ENCODE measurements at regions not wholly inside any gene's neighbourhood (a gene's known extent, or its start where the extent isn't known, plus 50 kb on each side); places are given as distances from the start of the nearest gene placed in this dataset.
"Not testable (repeated sequence)": the region's sequence is repeated elsewhere in the genome, so short reads cannot be mapped to it uniquely, and the experiment has no call there.

DNA sequence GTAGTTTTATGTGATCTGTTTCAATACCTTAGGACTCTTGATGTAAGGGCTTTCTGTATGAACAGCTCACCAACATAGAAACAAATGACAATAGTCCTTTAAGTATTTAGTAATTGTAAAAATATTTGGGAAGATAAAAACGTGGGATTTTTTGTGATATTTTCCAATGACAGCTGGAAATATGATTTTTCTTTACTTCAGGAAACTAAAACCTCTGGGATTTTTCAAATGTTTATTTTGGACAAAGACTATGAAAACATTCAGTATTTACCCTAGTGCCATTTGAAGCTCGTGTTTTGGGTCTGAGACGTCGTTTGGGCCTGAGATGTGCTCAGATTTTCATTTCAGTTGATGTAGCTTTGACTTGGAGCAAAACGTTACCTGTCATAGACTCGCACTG is 240.0 kb downstream of the BMP4 start:
- H3K4me3 Mint-ChIP-seq: no peak overlapping the region
- peaks cover 9% of the 10 kb centered on the region; the same call in 1 of the 2 replicates for H3K4me1 Mint-ChIP-seq (ENCODE audit: low read depth)
- TF ChIP-seq, protein P1, sequence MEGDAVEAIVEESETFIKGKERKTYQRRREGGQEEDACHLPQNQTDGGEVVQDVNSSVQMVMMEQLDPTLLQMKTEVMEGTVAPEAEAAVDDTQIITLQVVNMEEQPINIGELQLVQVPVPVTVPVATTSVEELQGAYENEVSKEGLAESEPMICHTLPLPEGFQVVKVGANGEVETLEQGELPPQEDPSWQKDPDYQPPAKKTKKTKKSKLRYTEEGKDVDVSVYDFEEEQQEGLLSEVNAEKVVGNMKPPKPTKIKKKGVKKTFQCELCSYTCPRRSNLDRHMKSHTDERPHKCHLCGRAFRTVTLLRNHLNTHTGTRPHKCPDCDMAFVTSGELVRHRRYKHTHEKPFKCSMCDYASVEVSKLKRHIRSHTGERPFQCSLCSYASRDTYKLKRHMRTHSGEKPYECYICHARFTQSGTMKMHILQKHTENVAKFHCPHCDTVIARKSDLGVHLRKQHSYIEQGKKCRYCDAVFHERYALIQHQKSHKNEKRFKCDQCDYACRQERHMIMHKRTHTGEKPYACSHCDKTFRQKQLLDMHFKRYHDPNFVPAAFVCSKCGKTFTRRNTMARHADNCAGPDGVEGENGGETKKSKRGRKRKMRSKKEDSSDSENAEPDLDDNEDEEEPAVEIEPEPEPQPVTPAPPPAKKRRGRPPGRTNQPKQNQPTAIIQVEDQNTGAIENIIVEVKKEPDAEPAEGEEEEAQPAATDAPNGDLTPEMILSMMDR (IDR thresholded peaks at IDR 0.05): no peak
- H3K27me3 Mint-ChIP-seq (ENCODE audit: insufficient read depth): peaks cover 7% of the 10 kb centered on the region; the same call in 1 of the 2 replicates
- DNase-seq: no peak
- peaks cover under 1% of the 10 kb centered on the region; the same call in 1 of the 2 replicates for H3K9me3 Mint-ChIP-seq
- no peak overlapping the region for H3K27ac Mint-ChIP-seq
- no peaks in the 10 kb centered on the region for H3K36me3 Mint-ChIP-seq (ENCODE audit: low read depth)

DNA sequence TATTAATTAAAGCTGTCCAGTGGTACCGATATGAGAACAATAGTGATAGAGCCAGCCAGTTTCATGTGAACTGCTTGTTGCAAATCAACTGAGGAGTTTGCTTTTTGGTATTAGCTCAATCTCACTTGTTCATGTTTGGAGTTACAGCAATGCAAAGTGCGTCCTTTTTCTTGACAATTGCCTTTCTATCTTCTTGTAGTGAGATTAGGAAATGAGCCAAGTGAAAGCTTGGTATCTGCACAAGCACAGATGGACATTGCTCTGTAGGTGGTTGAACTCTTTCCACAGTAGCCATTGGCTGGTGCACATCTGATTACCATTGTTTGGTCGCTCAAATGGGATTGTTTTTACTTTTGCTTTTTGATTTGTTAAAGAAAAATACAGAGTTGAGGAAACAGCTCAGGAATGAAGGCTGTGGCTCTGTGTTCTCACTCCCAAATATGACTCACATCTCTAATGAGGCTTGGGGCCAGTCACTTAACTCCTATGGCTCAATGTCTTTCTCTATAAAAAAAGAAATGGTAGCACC is 241.4 kb downstream of the BMP4 start:
- H3K27me3 Mint-ChIP-seq (ENCODE audit: insufficient read depth): peaks cover 12% of the 10 kb centered on the region
- peaks cover 9% of the 10 kb centered on the region; the same call in 1 of the 2 replicates for H3K4me1 Mint-ChIP-seq (ENCODE audit: low read depth)
- H3K4me3 Mint-ChIP-seq: peak overlapping the region; percentile 25; the same call in 1 of the 2 replicates
- TF ChIP-seq, protein P1 (IDR thresholded peaks at IDR 0.05): no peak
- no peaks in the 10 kb centered on the region for H3K36me3 Mint-ChIP-seq (ENCODE audit: low read depth)
- DNase-seq: peak; percentile 38
- H3K9me3 Mint-ChIP-seq: no peaks in the 10 kb centered on the region; the same call in 1 of the 2 replicates
- no peak overlapping the region for H3K27ac Mint-ChIP-seq

DNA sequence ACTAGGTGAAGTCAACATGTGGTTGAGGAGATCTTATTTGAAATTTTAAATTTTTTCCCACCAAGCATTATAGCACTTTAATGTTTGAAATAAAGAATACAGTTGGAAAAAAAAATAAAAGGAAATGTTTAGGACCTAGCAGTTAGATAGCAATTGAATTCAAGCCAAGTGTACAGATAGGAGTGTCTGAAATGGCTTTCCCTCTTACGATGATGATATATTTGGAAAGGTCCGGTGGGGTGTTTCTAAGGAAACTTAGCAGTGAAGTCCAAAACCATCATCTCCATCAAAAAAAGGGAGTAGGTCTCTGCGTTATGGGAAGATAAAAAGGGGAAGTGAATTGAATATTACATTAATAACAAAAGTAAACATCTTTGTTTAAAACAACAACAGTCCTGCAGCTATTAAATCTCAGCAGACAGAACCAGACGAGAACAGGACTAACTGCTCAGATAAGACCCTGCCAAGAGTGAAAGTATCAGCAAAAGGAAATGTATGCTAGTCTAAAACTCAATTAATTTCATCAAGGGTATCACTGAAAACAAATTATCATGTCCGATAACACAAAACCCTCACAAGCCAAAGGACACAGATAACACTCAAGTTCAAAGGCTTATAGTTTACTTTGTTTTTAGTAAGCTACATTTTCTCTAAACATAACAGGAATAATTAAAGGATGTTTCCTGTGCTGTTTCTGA is 242.0 kb downstream of the BMP4 start:
- no peaks in the 10 kb centered on the region for H3K36me3 Mint-ChIP-seq (ENCODE audit: low read depth)
- no peak for DNase-seq
- no peaks in the 10 kb centered on the region; the same call in 1 of the 2 replicates for H3K9me3 Mint-ChIP-seq
- peaks cover 12% of the 10 kb centered on the region for H3K27me3 Mint-ChIP-seq (ENCODE audit: insufficient read depth)
- TF ChIP-seq, protein P1 (IDR thresholded peaks at IDR 0.05): no peak
- no peak overlapping the region for H3K27ac Mint-ChIP-seq
- H3K4me1 Mint-ChIP-seq (ENCODE audit: low read depth): peaks cover 9% of the 10 kb centered on the region; the same call in 1 of the 2 replicates
- no peak overlapping the region for H3K4me3 Mint-ChIP-seq

DNA sequence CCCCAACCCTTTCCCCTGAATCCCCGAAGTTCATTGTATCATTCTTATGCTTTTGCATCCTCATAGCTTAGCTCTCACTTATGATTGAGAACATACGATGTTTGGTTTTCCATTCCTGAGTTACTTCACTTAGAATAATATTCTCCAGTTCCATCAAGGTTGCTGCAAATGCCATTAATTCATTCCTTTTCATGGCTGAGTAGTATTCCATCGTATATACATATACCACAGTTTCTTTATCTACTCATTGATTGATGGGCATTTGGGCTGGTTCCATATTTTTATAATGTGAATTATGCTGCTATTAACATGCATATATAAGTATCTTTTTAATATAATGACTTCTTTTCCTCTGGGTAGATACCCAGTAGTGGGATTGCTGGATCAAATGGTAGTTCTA is 243.7 kb downstream of the BMP4 start:
- not testable (repeated sequence) for H3K9me3 Mint-ChIP-seq; DNase-seq; H3K4me1 Mint-ChIP-seq (ENCODE audit: low read depth); H3K27ac Mint-ChIP-seq; H3K36me3 Mint-ChIP-seq (ENCODE audit: low read depth); H3K4me3 Mint-ChIP-seq
- peaks cover 11% of the 10 kb centered on the region for H3K27me3 Mint-ChIP-seq (ENCODE audit: insufficient read depth)

DNA sequence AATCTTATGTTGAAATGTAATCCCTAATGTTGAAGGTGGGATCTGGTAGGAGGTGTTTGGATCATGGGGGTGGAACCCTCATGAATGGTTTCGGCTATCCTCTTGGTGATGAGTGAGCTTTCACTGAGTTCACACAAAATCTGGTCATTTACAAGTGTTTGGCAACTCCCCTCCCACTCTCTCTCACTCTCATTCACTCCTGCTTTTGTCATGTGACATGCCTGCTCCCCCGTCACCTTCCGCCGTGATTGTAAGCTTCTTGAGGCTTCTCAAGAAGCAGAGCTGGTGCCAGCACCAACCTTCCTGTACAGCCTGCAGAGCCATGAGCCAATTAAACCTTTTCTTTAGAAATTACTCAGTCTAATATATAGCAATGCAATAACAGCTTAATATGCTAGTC is 245.4 kb downstream of the BMP4 start:
- Mint-ChIP-seq H3K4me3 (no peak overlapping the region), H3K4me1 (ENCODE audit: low read depth) (peaks cover 9% of the 10 kb centered on the region; the same call in 1 of the 2 replicates), H3K36me3 (ENCODE audit: low read depth) (no peaks in the 10 kb centered on the region), H3K27me3 (ENCODE audit: insufficient read depth) (peaks cover 8% of the 10 kb centered on the region), H3K27ac (no peak overlapping the region), H3K9me3 (no peaks in the 10 kb centered on the region; the same call in 1 of the 2 replicates)
- no peak for DNase-seq
- TF ChIP-seq, protein P1 (IDR thresholded peaks at IDR 0.05): no peak

DNA sequence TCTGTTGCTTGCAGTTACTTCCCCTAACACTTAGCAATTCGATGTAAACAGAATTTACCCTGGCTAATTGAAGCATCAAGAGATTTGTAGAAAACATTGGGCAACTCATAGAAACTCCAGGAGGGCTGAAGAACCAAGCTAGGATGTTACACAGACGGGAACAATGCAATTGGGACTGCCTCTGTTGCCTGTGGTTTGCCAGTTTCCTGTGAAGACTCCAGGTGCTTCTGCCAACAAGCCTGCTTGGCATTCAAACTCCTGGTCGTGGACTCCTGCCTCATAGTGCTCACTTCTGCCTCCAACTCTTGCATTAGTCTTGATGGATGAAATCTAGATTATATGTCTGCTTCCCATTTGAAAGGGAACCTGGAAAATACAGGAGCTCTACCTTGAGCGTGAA is 246.0 kb downstream of the BMP4 start:
- H3K27me3 Mint-ChIP-seq (ENCODE audit: insufficient read depth): peaks cover 8% of the 10 kb centered on the region
- H3K4me3 Mint-ChIP-seq: no peak overlapping the region
- no peak for DNase-seq

More for the DNA sequence above, 246.0 kb downstream of the BMP4 start:
- Mint-ChIP-seq H3K27ac (no peak overlapping the region), H3K36me3 (ENCODE audit: low read depth) (no peaks in the 10 kb centered on the region), H3K9me3 (no peaks in the 10 kb centered on the region; the same call in 1 of the 2 replicates), H3K4me1 (ENCODE audit: low read depth) (peaks cover 6% of the 10 kb centered on the region; the same call in 1 of the 2 replicates)
- TF ChIP-seq, protein P1 (IDR thresholded peaks at IDR 0.05): no peak

All from HFFc6 (cell line).